ENCODE measurements at regions not wholly inside any gene's neighbourhood (a gene's known extent, or its start where the extent isn't known, plus 50 kb on each side); places are given as distances from the start of the nearest gene placed in this dataset.

DNA sequence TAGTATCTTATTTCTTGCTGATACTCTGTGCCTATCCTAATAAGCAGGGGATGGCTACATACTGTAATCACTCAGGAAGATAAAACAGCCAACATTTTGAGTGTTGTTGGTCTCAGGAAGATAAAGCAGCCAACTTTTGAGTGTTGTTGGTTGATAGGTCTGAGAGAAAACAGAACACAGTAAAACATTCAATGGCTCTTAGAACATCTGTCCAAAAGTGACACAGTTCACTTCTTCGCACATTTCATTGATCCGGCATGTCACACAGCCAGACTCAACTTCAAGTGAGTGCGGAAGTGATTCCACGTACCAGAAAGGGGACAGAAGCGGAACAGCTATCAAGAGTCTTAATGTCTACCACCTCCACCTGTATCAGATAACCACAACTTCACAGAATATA, 87.3 kb upstream of the DMD start:
- H3K4me3 Mint-ChIP-seq: no peak overlapping the region
- no peaks in the 10 kb centered on the region for H3K9me3 Mint-ChIP-seq
- H3K27me3 Mint-ChIP-seq: no peaks in the 10 kb centered on the region
- H3K36me3 Mint-ChIP-seq: no peaks in the 10 kb centered on the region
- no peak for ATAC-seq
- H3K4me1 Mint-ChIP-seq (ENCODE audit: low read depth in 2 of 2): no peaks in the 10 kb centered on the region
- H3K27ac Mint-ChIP-seq: no peak overlapping the region
- DNase-seq (ENCODE audit: low spot score): no peak

DNA sequence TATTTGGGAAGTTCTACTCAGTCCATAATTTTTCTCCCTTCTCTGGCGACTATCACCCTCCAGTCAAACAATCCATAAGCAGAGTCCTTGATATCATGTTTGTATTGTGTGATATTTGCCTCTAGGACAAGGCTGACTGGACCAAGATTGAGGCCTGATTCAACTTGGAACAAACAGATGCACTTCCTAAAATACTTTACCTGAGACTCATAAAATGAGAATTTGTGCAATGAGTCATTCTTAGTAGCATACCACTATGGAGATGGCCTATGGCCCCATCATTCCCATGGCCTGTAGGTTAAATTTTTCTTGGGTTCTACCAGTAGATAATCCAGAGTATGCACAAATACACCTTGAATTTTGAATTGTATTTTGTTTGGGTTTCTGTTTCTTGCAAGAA, 74.2 kb upstream of the DMD start:
- peaks cover 4% of the 10 kb centered on the region for H3K9me3 Mint-ChIP-seq
- peaks cover 4% of the 10 kb centered on the region for H3K36me3 Mint-ChIP-seq
- no peak overlapping the region for H3K27ac Mint-ChIP-seq
- H3K4me3 Mint-ChIP-seq: no peak overlapping the region
- H3K4me1 Mint-ChIP-seq (ENCODE audit: low read depth in 2 of 2): no peaks in the 10 kb centered on the region
- no peaks in the 10 kb centered on the region for H3K27me3 Mint-ChIP-seq
- no peak for ATAC-seq
- no peak for DNase-seq (ENCODE audit: low spot score)

DNA sequence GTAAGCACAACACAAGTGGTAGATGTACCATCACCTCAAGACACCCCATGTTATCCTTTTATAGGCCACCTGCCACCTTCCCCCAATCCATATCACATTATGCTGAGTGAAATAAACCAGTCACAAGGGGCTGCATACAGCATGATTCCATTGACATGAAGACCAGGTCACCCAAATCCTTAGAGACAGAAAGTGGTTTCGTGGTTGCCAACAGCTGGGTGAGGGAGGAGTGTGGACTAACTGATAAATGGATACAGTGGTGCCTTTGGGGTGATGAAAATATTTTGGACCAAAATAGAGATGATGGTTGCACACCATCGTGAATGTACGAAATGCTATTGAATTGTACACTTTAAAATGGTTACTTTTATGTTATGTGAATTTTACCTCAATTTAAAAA, 65.7 kb upstream of the DMD start:
- Mint-ChIP-seq H3K9me3 (peaks cover 5% of the 10 kb centered on the region), H3K27ac (no peak overlapping the region), H3K4me1 (ENCODE audit: low read depth in 2 of 2) (no peaks in the 10 kb centered on the region)

DNA sequence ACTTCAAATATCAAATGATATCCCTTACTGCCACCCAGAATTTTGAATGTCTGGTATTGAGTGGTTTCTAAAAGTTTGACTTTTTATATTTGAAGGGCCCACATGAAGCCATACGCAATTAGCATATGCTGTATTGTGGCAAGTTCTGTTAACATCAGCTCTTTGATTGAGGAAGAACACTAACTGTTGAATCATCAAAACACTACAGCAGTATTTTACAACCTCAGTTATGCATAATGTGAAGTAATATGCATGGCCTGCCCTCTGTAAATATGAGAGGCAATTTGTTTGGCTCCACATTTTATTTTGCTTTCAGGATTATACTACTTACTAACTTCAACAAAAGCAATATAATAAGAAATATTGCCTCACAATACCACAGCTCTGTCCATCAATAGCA, 62.2 kb upstream of the DMD start:
- DNase-seq (ENCODE audit: low spot score): no peak
- H3K27ac Mint-ChIP-seq: no peak overlapping the region
- no peaks in the 10 kb centered on the region for H3K4me1 Mint-ChIP-seq (ENCODE audit: low read depth in 2 of 2)
- H3K27me3 Mint-ChIP-seq: no peaks in the 10 kb centered on the region
- ATAC-seq: no peak
- peaks cover 6% of the 10 kb centered on the region for H3K9me3 Mint-ChIP-seq
- H3K4me3 Mint-ChIP-seq: no peak overlapping the region
- no peaks in the 10 kb centered on the region for H3K36me3 Mint-ChIP-seq

More for the DNA sequence above, 65.7 kb upstream of the DMD start:
- Mint-ChIP-seq H3K27me3 (no peaks in the 10 kb centered on the region), H3K4me3 (no peak overlapping the region), H3K36me3 (no peaks in the 10 kb centered on the region)
- no peak for DNase-seq (ENCODE audit: low spot score)
- ATAC-seq: no peak

DNA sequence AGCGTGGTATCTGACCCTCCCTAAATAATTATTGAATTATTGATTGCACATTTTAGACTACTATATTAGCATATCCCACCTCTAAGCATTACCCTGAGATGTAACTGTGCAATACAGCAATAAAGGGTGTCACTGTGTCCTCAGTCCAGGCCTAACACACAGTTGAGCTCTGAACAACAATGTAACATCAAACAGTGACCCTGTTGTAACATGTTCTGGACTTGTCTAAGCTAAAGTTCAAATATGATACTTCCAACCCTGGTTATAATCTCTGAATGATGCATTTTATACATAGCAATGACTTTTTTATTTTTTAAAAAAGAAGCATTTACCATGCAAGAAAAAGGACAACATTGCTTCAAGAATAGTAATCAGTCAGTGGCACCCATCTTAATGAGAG, 61.6 kb upstream of the DMD start:
- DNase-seq (ENCODE audit: low spot score) (no peak), ATAC-seq (no peak)
- Mint-ChIP-seq H3K36me3 (no peaks in the 10 kb centered on the region), H3K4me3 (no peak overlapping the region), H3K4me1 (ENCODE audit: low read depth in 2 of 2) (no peaks in the 10 kb centered on the region), H3K9me3 (peaks cover 6% of the 10 kb centered on the region), H3K27ac (no peak overlapping the region), H3K27me3 (no peaks in the 10 kb centered on the region)

Measured in natural killer cell treated with Interleukin-12 subunit alpha and Interleukin-12 subunit beta and Interleukin-15 and Interleukin-18, amount 100 ng/mL, for 72 hours (primary cell).